KMS-11 (cell line): ENCODE measurements at regions not wholly inside any gene's neighbourhood (a gene's known extent, or its start where the extent isn't known, plus 50 kb on each side); places are given as distances from the start of the nearest gene placed in this dataset.

Experiments
- H2AFZ ChIP-seq: fragments of 200-600 bp; sonication (generic); 2 replicates; pipeline ENCODE4 v1.6.1; 2016; ENCODE audit warnings: antibody characterized with exemption, mixed run types, low read depth
- H3K27ac ChIP-seq: fragments of 200-600 bp; sonication (generic); 2 replicates; pipeline ENCODE4 v1.6.1; 2016; ENCODE audit warnings: mild to moderate bottlenecking, mixed run types
- H3K27me3 ChIP-seq: fragments of 200-600 bp; sonication (generic); 2 replicates; pipeline ENCODE4 v1.6.1; 2017; ENCODE audit warnings: mild to moderate bottlenecking, low read depth, mixed run types, moderate library complexity; ENCODE audit not compliant: insufficient read depth
- H3K36me3 ChIP-seq: fragments of 200-600 bp; sonication (generic); 2 replicates; pipeline ENCODE4 v1.6.1; 2017; ENCODE audit warnings: mild to moderate bottlenecking, mixed run types; ENCODE audit not compliant: insufficient read depth
- H3K4me1 ChIP-seq: fragments of 200-600 bp; sonication (generic); 2 replicates; pipeline ENCODE4 v1.6.1; 2016; ENCODE audit warnings: mild to moderate bottlenecking, low read depth, mixed run types; ENCODE audit not compliant: poor library complexity, severe bottlenecking
- H3K4me2 ChIP-seq: fragments of 200-600 bp; sonication (generic); 2 replicates; pipeline ENCODE4 v1.7.0; 2016; ENCODE audit warnings: mild to moderate bottlenecking, mixed run types
- H3K4me3 ChIP-seq: fragments of 200-600 bp; sonication (generic); IDR thresholded peaks from 2 replicates; pipeline ENCODE4 v1.6.1; 2017; ENCODE audit warnings: low read depth, low read length, mixed read lengths; ENCODE audit not compliant: insufficient read depth
- H3K79me2 ChIP-seq: fragments of 200-600 bp; sonication (generic); 2 replicates; pipeline ENCODE4 v1.6.1; 2016; ENCODE audit warnings: low read depth, mixed run types; ENCODE audit not compliant: insufficient read depth
- H3K9ac ChIP-seq: fragments of 200-600 bp; sonication (generic); 2 replicates; pipeline ENCODE4 v1.6.1; 2016; ENCODE audit warnings: mild to moderate bottlenecking, mixed run types
- H4K20me1 ChIP-seq: fragments of 200-600 bp; sonication (generic); 2 replicates; pipeline ENCODE4 v1.6.1; 2016; ENCODE audit warnings: mild to moderate bottlenecking, mixed run types; ENCODE audit not compliant: insufficient read depth
- CTCF ChIP-seq: fragments of 200-600 bp; sonication (generic); conservative IDR thresholded peaks from 2 replicates; pipeline ENCODE4 v1.6.1; 2017; ENCODE audit warnings: low read depth, mild to moderate bottlenecking, antibody characterized with exemption, low read length, moderate library complexity, mixed read lengths

GRCh38 chr6:117210279-117210678, 55.1 kb upstream of the VGLL2 start:
- H3K27ac ChIP-seq = no peak overlapping the region
- no peaks in the 10 kb centered on the region for H3K79me2 ChIP-seq
- H3K27me3 ChIP-seq = no peaks in the 10 kb centered on the region
- H3K4me3 ChIP-seq = no peak overlapping the region
- H3K4me1 ChIP-seq = no peaks in the 10 kb centered on the region
- no peak overlapping the region for H2AFZ ChIP-seq
- H4K20me1 ChIP-seq = no peaks in the 10 kb centered on the region
- H3K36me3 ChIP-seq = no peaks in the 10 kb centered on the region
- no peak overlapping the region for H3K4me2 ChIP-seq
- no peak overlapping the region for H3K9ac ChIP-seq
- no peak for TF ChIP-seq CTCF

GRCh38 chr6:117215353-117216090, 49.8 kb upstream of the VGLL2 start:
- TF ChIP-seq CTCF = no peak
- Histone ChIP-seq H3K4me2 (no peak overlapping the region), H3K36me3 (no peaks in the 10 kb centered on the region), H3K27ac (no peak overlapping the region), H4K20me1 (no peaks in the 10 kb centered on the region), H3K4me1 (no peaks in the 10 kb centered on the region), H3K9ac (no peak overlapping the region), H2AFZ (no peak overlapping the region), H3K4me3 (no peak overlapping the region), H3K79me2 (no peaks in the 10 kb centered on the region), H3K27me3 (no peaks in the 10 kb centered on the region)
